Right renal cortex interstitium (tissue), 3 donors: ENCODE measurements at regions not wholly inside any gene's neighbourhood (a gene's known extent, or its start where the extent isn't known, plus 50 kb on each side); places are given as distances from the start of the nearest gene placed in this dataset.

ENCODE experiments used
- DNase-seq, 3 donors: peaks; one replicate each; pipeline ENCODE4 v3.0.0-alpha.2; 2013; ENCODE audit warnings: low read depth in 3 of 3, low spot score in 2 of 3

DNA sequence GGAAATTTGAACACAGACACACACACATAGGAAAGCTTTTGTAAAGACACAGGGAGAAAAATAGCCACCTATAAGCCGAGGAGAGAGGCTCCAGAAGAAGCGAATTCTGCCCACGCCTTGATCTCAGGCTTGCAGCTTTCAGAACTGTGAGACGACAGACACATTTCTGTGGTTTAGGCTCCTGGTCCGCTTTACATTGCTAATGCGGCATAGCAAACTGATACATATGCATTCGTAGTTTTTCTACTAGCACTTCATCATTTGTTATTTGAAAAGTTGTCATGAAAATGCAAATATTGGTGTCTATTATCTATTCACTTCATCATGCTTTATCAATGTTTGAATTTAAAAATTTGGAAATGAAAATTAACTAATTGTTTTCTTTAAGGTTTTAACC is 674.9 kb downstream of the SEMA5A start:
- no peak for DNase-seq

DNA sequence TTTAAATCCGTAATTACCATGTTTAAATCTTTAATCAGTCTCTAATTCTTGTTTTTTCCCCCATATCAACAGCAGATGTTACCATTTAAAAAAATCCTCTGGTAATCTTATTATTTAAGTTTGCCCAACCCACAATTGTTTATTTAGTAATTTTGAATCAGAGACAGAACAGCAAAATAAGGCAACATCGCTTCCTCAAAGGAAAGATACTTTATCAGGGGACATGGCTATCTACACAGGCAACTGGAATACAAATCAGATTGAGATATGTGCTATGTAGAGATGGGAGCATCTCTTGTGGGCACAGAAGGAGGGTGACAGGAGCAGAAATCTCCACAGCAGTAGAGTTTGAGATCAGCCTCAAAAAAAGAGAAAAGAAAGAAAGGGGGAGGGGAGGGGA is 674.4 kb downstream of the SEMA5A start:
- no peak for DNase-seq

GRCh38 chr5:8875722-8876121 is 670.2 kb downstream of the SEMA5A start:
- DNase-seq = no peak

DNA sequence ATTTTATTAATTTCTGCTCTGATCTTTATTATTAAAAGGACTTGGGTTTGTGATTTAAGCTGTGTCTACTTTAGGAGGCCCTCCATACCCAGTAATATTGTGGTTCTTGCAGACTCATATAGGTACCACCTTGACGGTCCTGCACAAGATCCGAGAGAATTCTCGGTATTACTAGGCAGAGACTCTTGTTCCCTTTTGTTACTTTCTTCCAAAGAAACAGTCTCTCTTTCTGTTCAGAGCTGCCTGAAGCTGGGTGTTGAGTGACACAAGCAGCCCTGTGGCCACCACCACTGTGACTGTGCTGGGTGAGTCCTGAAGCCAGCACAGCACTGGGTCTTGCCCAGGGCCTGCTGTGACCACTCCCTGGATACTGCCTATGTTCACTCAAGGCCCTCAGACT is 666.6 kb downstream of the SEMA5A start:
- DNase-seq = no peak

DNA sequence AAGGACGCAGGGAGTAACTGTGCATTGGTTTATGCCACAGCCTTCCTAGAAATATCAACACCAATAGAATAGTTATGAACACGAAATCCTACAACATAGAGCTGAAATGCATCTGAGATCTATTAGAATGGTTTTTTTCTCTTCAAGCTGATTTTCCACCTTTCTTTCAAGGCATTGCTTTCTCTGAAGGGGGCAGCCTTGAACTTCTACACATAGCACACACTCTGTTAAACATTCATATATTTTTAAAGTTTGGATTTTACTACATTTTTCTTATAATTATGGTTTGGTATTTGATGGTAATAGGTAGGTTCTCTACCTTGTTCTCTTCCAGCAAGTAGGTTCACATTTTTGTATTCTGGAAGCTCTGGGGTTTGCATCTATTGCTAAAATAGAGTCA is 661.8 kb downstream of the SEMA5A start:
- DNase-seq = no peak

GRCh38 chr5:8892926-8893325 is 652.9 kb downstream of the SEMA5A start:
- DNase-seq = peak in 2 of 3 donors; percentile 5 to 21

GRCh38 chr5:8894031-8894430 is 651.8 kb downstream of the SEMA5A start:
- DNase-seq = no peak

GRCh38 chr5:8895062-8895461 is 650.8 kb downstream of the SEMA5A start:
- no peak for DNase-seq

DNA sequence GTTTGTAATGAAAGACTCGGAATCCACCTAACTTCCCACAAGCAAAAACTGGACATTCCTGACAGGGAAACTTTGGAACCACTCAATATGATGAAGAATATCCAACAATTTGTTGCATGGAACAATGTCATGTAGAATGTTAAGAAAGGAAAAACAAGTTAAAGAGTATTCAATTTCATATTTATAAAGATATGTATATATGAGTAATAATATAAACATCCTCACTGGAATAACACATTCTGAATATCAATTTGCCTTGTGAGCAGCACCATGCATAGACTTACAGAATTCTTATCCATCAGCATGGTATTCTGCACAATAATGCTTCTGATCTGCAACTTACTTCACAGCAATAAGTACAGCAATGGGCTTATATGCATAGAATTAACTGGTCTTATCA is 650.3 kb downstream of the SEMA5A start:
- DNase-seq = no peak

- no peak for DNase-seq
Measured at GRCh38 chr5:8897316-8897715, 648.6 kb downstream of the SEMA5A start.

DNA sequence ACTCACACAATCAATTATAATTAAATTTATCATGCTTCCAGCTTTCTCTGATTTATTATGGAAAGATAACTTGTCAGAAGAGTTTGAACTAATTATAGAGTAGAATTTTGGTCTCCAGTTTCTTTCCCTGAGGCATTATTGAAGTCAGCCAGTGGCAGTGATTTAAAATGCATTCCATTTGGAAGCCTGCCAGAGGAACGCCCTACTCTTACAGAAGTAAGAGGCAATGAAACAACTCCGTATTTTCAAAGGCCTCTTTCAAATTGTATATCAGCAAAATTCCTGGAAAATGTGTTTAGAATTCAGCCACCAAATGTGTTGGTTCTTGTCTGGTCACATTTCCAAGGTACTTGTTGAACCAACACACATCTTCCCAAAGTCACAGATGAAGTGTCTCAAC is 640.9 kb downstream of the SEMA5A start:
- DNase-seq = peak in 1 of 3 donors; percentile 7

DNA sequence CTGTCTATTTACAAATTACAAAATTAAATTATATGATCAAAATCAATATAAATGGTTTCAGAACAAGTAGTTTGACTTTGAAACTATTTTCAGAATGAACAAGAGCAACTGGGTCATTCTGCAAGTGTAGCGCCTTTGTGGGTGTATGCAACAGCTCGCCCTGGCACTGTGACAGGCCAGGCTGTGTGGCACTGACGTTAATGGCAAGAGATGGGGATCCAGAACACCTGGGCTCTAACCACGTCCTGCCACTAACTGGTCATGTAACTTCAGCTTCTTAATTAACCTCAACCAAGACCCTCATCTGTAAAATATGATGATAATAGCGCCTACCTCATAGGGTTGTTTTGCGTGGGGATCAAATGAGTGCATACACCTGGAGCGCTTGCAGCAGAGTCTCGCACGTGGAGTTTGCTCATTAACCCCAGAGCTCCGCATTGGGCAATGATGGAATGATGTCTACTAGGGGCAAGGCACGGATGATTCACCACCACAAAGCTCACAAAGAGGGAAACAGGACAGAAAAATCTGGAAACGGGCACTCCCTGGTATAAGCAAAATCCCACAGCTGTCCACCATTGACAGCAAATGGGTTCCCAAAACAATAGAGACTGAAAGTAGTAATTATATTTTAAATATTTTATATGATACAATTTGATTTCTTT is 639.4 kb downstream of the SEMA5A start:
- DNase-seq = no peak

DNA sequence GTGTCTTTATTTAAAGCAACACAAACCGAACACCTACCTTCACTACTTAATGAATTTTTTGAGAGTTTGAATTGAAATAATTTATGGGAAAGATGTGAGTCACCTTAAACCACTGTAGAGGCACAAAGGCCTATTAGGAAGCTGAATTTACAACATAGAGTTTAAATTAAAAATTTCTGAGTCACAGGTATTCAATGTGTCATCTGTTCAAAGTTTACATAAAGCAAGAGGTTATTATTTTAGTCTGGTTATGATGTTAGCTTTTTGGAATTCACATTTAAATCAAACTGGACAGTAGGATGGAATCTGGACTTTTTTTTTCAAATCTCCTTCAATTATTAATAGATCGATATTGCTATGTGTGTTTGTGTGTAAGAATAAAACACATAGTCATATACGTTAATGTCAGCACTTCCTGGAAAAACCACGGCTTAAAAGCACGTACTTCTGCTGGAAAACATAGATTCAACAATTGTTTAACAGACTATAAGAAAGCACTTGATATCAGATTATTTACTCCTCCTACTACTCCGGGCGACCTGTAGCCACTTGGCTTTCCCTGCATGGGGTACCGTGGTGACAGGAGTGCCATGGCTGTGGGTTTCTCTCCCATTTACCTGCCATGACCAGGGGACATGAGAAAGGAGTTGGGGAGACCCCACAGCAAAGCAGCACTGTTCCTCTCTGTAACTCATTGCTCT is 638.6 kb downstream of the SEMA5A start:
- DNase-seq = no peak

DNA sequence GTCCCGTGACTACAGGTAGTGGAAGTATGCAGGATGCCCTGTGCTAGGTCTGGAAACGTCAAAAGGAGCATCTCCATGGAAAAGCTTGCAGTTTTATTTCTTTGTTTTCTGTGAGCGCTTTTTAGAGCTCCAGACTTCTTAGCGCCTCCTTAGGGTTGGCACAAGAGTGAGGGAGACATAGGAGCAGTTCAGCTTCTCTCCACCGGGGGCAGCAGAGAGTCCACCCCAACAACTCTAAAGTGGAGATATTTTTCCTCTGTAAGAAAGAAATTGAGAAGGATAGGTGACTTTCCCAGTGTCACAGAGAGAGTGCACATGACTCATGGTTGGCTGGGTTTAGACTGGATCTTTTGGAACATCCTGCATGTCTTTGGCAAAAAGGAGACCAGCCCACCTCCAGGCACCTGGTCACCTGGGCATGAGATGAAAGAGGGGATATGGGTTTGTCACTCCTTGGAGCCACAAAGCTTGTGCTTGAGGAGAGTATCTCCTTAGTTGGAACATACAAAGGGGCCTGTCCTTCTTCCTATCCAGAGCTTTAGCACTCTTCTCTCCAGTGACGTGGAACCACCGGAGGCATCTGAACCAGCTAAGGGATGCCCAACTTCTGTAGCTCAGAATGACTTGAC is 637.7 kb downstream of the SEMA5A start:
- no peak for DNase-seq

GRCh38 chr5:8912106-8912505 is 633.8 kb downstream of the SEMA5A start:
- no peak for DNase-seq

DNA sequence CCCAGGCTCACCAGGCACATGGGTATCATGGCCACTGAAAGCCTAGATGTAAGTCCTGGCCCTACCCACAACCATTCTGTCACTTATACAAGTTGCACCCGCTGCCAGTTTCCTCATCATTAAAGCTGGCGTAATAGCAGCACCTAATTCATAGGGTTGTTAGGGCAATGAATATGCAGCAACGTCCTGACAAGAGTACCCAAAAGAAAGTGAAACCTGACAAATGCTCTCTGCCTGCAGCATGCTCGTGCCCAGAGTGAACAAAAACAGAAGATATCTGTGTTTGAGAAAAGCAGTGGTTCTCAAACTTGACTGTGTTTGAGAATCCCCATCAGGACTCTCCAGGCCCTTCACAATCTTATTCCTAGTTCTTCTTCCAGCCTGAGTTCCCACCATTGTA is 632.4 kb downstream of the SEMA5A start:
- no peak for DNase-seq

GRCh38 chr5:8919096-8919495 is 626.8 kb downstream of the SEMA5A start:
- no peak for DNase-seq

GRCh38 chr5:8923526-8923925 is 622.3 kb downstream of the SEMA5A start:
- DNase-seq = no peak

DNA sequence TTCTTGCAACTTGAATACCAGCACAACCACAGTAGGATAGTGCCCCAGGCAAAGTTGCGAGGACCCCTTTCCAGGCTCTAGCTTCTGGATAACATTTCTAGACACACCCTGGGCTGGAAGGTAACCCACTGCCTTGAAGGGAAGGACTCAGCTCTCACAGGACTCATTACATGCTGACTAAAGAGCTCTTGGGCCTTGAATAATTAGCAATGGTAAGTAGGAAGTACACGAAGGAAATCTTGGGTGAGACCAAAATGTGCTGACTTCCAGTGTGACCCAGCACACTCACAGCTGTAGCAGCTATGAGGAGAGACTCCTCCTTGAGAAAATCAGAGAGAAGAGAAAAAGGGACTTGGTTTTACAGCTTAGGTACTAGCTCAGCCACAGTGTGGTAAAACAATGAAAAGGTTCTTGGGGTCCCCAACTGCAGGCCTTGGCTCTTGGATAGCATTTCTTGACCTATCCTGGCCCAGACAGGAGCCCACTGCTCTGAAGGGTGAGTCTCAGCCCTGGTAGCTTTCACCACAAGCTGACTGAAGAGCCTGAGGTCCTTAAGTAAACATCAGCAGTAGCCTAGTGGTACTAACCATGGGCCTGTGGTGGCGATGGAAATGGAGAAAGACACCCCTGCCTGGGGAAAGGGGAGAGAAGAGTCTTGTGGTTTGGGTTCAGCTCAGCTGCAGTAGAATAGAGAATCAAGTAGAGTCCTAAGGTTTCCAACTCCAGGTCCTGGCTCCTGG is 621.7 kb downstream of the SEMA5A start:
- no peak for DNase-seq

DNA sequence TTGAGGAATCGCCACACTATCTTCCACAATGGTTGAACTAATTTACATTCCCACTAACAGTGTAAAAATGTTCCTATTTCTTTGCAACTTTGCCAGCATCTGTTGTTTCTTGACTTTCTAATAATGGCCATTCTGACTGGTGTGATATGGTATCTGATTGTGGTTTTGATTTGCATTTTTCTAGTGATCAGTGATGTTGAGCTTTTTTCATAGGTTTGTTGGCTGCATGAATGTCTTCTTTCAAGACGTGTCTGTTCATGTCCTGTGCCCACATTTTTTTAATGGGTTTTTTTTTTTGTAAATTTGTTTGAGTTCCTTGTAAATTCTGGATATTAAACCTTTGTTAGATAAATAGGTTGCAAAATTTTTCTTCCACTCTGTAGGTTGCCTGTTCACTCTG is 615.9 kb downstream of the SEMA5A start:
- DNase-seq = no peak

- DNase-seq = no peak
Measured at GRCh38 chr5:8934455-8934854, 611.4 kb downstream of the SEMA5A start.

DNA sequence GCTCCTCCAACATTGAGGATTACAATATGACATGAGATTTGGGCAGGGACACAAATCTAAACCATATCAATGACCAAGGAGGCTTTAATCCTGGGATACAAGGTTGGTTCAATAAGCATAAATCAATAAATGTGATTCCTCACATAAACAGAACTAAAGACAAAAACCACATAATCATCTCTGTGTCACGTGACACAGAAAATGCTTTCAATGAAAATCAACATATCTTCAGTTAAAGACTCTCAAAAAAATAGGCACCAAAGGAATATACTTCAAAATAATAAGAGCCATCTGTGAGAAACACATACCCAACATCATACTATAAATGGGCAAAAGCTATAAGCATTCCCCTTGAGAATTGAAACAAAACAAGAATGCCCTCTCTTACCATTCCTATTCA is 604.9 kb downstream of the SEMA5A start:
- DNase-seq = no peak
